Keratinocyte (primary cell): ENCODE measurements at regions not wholly inside any gene's neighbourhood (a gene's known extent, or its start where the extent isn't known, plus 50 kb on each side); places are given as distances from the start of the nearest gene placed in this dataset.

Experiments
- DNase-seq: peaks from one replicate; pipeline ENCODE4 v3.0.0-alpha.2; 2011; ENCODE audit warnings: low read depth, missing footprints, low spot score
- FAIRE-seq: peaks from 2 replicates; lab custom pipeline; 2011; peaks lifted over from hg19 to GRCh38; lab: Jason Lieb, UNC
- H2AFZ ChIP-seq: 2 replicates; pipeline ENCODE4 v1.6.0; 2012; ENCODE audit warnings: low read length, control low read depth, inconsistent platforms; ENCODE audit not compliant: control insufficient read depth
- H3K27ac ChIP-seq: 2 replicates; pipeline ENCODE4 v1.5.1; 2011; ENCODE audit warnings: low read length; ENCODE audit not compliant: control insufficient read depth, insufficient read depth
- H3K27me3 ChIP-seq: 3 replicates; pipeline ENCODE4 v1.6.0; 2011; ENCODE audit warnings: low read length; ENCODE audit not compliant: control insufficient read depth, insufficient read depth; ENCODE audit errors: extremely low read depth
- H3K36me3 ChIP-seq, 2 experiments: 2 replicates in 1 of 2; 3 replicates in 1 of 2; pipeline ENCODE4 v1.5.1; 2011; ENCODE audit warnings: low read length in 2 of 2, mild to moderate bottlenecking in 1 of 2; ENCODE audit not compliant: control insufficient read depth in 2 of 2, insufficient read depth in 2 of 2; ENCODE audit errors: extremely low read depth in 1 of 2
- H3K4me1 ChIP-seq: 3 replicates; pipeline ENCODE4 v1.5.1; 2011; ENCODE audit warnings: low read length; ENCODE audit not compliant: control insufficient read depth, insufficient read depth; ENCODE audit errors: extremely low read depth
- H3K4me2 ChIP-seq: 3 replicates; pipeline ENCODE4 v1.6.0; 2011; ENCODE audit warnings: low read depth, low read length; ENCODE audit not compliant: control insufficient read depth, insufficient read depth; ENCODE audit errors: extremely low read depth
- H3K4me3 ChIP-seq, 3 experiments: fragments of 200-600 bp in 1 of 3; sonication (generic) in 1 of 3; 2 replicates in 2 of 3; 3 replicates in 1 of 3; pipeline ENCODE4 v1.5.1; 2011 to 2016; ENCODE audit warnings: low read length in 3 of 3, mild to moderate bottlenecking in 3 of 3, control low read depth in 2 of 3, inconsistent platforms in 1 of 3, low read depth in 1 of 3, mixed read lengths in 1 of 3, mixed run types in 1 of 3, moderate library complexity in 1 of 3; ENCODE audit not compliant: control insufficient read depth in 2 of 3, insufficient read depth in 2 of 3; ENCODE audit errors: extremely low read depth in 1 of 3
- H3K79me2 ChIP-seq: 2 replicates; pipeline ENCODE4 v1.6.0; 2012; ENCODE audit warnings: low read length; ENCODE audit not compliant: control insufficient read depth, insufficient read depth
- H3K9ac ChIP-seq: 3 replicates; pipeline ENCODE4 v1.6.0; 2011; ENCODE audit warnings: low read length; ENCODE audit not compliant: control insufficient read depth, insufficient read depth; ENCODE audit errors: extremely low read depth
- H3K9me1 ChIP-seq: 3 replicates; pipeline ENCODE4 v1.6.0; 2011; ENCODE audit warnings: low read length; ENCODE audit not compliant: control insufficient read depth, insufficient read depth; ENCODE audit errors: extremely low read depth
- H3K9me3 ChIP-seq: 2 replicates; pipeline ENCODE4 v1.5.1; 2012; ENCODE audit warnings: low read depth, low read length; ENCODE audit not compliant: control insufficient read depth
- H4K20me1 ChIP-seq: 3 replicates; pipeline ENCODE4 v1.6.0; 2011; ENCODE audit warnings: low read length; ENCODE audit not compliant: control insufficient read depth, insufficient read depth; ENCODE audit errors: extremely low read depth
- EZH2 ChIP-seq: IDR thresholded peaks from one replicate; pipeline ENCODE4 v1.6.1; 2012; ENCODE audit warnings: inconsistent platforms, mild to moderate bottlenecking, low read length, moderate library complexity
- dilution Hi-C: fragments of 300-500 bp; cut with MboI; formaldehyde crosslinking; loops from one replicate; pipeline ENCODE4 v1.7.0; 2020; ENCODE audit warnings: low sequenced_read_pairs; ENCODE audit not compliant: extremely low pct_ligation_motif_present
- TF ChIP-seq, protein P1 (sequence below), 3 experiments: IDR thresholded peaks in 1 of 3; conservative IDR thresholded peaks in 1 of 3; optimal IDR thresholded peaks in 1 of 3; 2 replicates in 2 of 3; 3 replicates in 1 of 3; pipeline versions ENCODE3 to v1.5.1; 2011; ENCODE audit warnings: low read length in 3 of 3, mild to moderate bottlenecking in 3 of 3, moderate library complexity in 2 of 3, control low read depth in 1 of 3, inconsistent platforms in 1 of 3; ENCODE audit not compliant: insufficient read depth in 2 of 3; ENCODE audit errors: extremely low read depth in 1 of 3

DNA sequence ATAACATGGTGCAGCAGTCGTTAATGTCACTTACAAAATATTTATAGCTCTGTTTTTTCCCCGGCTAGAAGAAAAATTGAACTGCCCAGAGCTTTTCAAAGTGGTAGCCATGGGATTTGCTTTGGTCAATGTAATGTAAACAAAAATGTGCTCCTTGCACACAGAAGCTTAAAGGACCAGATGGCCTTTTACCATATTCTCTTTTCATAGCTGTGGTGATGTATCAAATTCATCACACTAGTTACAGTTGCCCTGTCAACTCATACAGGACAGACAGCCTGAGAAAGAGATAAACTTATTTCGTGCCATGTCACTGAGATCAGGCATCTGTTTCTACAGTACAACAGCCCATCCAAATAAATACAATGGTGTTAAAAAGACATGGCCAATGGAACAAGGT lies 368.1 kb upstream of the CDH19 start:
- FAIRE-seq, result no peak
- no peak for TF ChIP-seq EZH2
- TF ChIP-seq, protein P1, sequence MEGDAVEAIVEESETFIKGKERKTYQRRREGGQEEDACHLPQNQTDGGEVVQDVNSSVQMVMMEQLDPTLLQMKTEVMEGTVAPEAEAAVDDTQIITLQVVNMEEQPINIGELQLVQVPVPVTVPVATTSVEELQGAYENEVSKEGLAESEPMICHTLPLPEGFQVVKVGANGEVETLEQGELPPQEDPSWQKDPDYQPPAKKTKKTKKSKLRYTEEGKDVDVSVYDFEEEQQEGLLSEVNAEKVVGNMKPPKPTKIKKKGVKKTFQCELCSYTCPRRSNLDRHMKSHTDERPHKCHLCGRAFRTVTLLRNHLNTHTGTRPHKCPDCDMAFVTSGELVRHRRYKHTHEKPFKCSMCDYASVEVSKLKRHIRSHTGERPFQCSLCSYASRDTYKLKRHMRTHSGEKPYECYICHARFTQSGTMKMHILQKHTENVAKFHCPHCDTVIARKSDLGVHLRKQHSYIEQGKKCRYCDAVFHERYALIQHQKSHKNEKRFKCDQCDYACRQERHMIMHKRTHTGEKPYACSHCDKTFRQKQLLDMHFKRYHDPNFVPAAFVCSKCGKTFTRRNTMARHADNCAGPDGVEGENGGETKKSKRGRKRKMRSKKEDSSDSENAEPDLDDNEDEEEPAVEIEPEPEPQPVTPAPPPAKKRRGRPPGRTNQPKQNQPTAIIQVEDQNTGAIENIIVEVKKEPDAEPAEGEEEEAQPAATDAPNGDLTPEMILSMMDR (optimal IDR thresholded peaks at IDR 0.05 in 1 of 3, IDR thresholded peaks at IDR 0.05 in 1 of 3, conservative IDR thresholded peaks at IDR 0.05 in 1 of 3; ENCODE audit: extremely low read depth in 1 of 3, insufficient read depth in 2 of 3, low read length in 3 of 3), result no peak

DNA sequence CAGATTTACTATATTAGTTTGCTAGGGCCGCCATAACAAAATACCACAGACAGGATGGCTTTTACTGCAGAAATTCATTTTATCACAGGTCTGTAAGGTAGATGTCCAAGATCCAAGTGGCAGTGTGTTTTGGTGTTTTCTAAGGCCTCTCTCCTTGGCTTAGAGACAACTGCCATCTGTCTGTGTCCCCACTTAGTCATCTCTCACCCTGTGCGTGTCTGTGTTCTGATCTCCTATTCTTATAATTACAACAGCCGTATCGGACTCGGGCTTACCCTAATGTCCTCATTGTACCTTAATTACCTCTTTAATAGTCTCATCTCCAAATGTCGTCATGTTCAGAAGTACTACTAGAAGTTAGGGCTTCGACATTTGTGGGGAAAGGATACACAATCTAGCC lies 362.3 kb upstream of the CDH19 start:
- H3K4me2 ChIP-seq, result no peak overlapping the region
- no peaks in the 10 kb centered on the region for H3K79me2 ChIP-seq
- DNase-seq (no peak), FAIRE-seq (no peak)
- no peak overlapping the region for H2AFZ ChIP-seq
- no peaks in the 10 kb centered on the region for H3K36me3 ChIP-seq
- no peak overlapping the region for H3K9ac ChIP-seq
- H3K27ac ChIP-seq, result no peak overlapping the region
- no peaks in the 10 kb centered on the region for H3K27me3 ChIP-seq
- H3K4me3 ChIP-seq, result no peak overlapping the region
- TF ChIP-seq, protein P1 (optimal IDR thresholded peaks at IDR 0.05 in 1 of 3, IDR thresholded peaks at IDR 0.05 in 1 of 3, conservative IDR thresholded peaks at IDR 0.05 in 1 of 3; ENCODE audit: extremely low read depth in 1 of 3, insufficient read depth in 2 of 3, low read length in 3 of 3), result no peak
- no peak for TF ChIP-seq EZH2
- no peaks in the 10 kb centered on the region for H3K4me1 ChIP-seq
- no peaks in the 10 kb centered on the region for H3K9me3 ChIP-seq
- H4K20me1 ChIP-seq, result no peaks in the 10 kb centered on the region
- H3K9me1 ChIP-seq, result no peaks in the 10 kb centered on the region
- dilution Hi-C loops, result no loop called here

More for the DNA sequence above, 368.1 kb upstream of the CDH19 start:
- no peaks in the 10 kb centered on the region for H3K36me3 ChIP-seq
- no peaks in the 10 kb centered on the region for H3K9me3 ChIP-seq
- H3K4me1 ChIP-seq, result no peaks in the 10 kb centered on the region
- DNase-seq, result no peak
- H3K9ac ChIP-seq, result no peak overlapping the region
- H3K9me1 ChIP-seq, result no peaks in the 10 kb centered on the region
- no peak overlapping the region for H3K4me2 ChIP-seq
- dilution Hi-C loops, result no loop called here
- H3K27me3 ChIP-seq, result no peaks in the 10 kb centered on the region
- no peaks in the 10 kb centered on the region for H3K79me2 ChIP-seq
- H3K27ac ChIP-seq, result no peak overlapping the region
- no peak overlapping the region for H3K4me3 ChIP-seq
- H4K20me1 ChIP-seq, result no peaks in the 10 kb centered on the region
- no peak overlapping the region for H2AFZ ChIP-seq
